ENCODE measurements at regions not wholly inside any gene's neighbourhood (a gene's known extent, or its start where the extent isn't known, plus 50 kb on each side); places are given as distances from the start of the nearest gene placed in this dataset.
"Not testable (repeated sequence)": the region's sequence is repeated elsewhere in the genome, so short reads cannot be mapped to it uniquely, and the experiment has no call there.

DNA sequence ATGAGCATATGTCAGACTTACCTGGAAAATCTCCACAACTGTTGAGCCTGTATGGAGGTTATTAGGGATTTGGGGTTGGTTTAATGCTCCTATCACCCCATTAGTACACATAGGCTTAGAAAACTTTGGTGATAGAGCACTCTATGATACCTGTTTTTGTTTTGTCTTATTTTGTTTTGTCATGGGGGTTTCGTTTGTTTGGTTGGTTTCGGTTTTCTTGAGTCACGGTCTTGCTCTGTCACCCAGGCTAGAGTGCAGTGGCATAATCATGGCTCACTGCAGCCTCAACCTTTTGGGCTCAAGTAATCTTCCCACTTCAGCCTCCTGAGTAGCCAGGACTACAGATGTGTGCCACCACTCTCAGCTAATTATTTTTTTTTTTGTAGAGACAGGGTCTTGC is 70.0 kb downstream of the MZT1 start:
- no peak for DNase-seq

DNA sequence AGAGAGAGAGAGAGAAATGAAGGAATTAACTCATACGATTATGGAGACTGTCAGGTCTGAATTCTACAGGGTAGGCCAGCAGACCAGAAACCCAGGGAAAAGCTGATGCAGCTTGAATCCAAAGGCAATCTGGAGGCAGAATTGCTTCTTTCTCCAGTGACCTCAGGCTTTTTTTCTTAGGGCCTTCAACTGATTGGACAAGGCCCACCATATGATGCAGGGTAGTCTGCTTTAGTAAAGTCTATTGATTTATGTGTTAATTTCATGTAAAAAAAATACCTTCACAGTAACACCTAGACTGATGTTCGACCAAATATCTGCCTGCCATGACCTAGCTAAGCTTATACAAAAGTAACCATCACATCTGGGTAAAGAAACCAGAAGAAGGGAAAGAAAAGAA is 71.1 kb downstream of the MZT1 start:
- DNase-seq = no peak

DNA sequence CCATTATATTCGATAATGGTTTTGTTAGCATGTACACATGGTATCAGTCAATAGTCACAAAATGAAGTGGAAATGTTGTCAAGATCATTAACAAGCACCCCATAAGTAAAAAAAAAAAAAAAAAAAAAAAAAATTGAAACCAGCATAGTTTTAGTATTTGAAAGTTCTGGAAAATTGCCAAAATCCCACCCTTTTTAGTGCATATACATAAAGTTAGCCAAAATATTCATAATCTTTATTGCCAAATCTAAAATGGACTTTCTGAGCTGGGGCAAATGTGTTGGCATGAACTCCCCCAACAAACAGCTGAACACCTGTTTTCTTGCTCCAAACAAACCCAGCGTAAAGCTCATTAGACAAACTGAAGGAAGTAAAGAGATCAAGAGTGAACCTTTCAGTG is 73.9 kb downstream of the MZT1 start:
- no peak for DNase-seq

DNA sequence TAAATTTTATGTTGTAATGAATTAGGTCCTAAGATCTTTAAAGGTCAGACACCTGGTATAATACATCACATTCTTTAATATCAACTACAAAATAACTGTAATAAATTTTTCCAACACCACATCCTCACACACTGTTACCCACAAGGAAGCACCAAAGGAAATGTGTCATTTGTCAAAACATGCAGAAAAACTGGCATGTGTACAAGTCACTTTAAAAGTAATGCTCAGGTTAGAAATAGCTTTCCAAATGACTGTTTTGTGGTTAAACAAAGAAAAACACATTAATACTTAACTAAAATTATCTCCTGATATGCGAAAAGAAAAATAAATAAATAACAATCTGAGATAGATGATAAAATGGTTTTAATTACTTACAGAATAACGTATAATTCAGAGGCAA is 74.7 kb downstream of the MZT1 start:
- DNase-seq = no peak

DNA sequence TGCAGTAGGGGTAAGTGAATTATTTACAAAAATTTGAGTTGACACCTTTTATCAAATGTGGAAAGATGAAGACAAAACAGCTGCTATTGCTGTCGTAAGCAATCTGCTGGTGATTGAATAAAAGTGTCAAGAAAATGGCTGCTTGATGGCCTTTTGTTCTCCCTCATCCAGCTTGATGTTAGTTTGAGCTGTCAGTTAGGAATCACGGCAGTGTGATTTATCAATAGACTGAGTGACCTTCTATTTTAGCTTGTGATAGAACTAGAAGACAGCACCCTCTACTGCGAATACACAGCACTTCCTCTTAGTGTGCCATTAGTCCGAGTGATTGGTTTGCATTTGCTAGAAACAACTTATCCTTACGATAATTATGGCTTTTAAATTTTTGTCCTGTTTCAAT is 76.3 kb downstream of the MZT1 start:
- peak; percentile 29 to 38 for DNase-seq

DNA sequence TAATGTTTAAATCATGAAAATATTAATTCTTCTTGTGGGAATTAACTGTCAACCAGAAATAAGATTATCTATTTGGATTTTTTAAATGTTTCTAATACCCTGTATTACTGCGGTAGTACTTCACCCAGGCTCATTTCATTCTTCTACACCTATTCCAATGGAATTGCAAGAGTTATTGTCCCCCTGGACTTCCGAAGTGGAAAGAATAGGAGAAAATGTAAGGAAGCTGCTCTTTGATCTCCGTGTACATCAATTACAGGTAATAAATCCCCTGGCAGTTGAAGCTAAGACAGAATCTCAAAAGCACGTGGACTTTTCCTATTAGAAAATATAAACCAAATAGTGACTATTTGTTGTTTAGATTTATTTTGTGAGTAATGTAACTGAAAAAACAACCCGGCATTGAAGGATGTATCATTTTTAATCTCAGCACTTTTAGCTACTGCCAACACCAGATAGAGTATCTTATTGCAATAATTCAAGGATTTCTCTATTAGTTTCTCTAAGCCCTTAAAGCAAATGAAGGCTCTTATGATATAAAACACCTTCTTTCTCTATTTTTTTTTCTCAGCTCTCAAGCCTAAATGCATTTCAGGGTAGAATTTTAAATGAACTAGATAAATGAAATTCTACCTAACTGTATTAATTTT is 77.3 kb downstream of the MZT1 start:
- DNase-seq = no peak

DNA sequence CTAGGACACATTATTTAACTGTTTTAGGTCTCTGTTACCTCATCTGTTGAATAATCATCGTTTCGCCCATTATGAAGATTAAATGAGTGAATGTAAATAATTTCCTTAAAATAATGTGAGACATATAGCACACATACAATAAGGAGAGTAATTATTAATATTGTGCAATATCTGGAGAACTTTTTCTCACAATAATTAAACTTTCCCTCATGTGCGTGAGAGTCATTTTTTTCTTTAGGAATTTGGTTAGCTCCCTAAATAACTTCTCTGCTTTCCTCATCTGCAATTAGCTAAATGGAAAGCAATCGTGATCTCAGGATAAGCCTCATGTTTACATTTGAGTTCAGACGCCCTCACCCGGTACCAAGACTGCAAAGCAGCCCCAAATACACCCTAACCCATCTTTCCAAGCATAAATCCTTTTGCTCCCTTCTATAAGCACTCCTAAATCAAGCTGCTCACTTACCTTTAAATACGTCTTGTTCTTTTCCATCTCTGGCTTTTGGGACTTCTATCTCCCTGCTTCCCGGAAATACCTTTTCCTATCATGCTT is 78.8 kb downstream of the MZT1 start:
- DNase-seq = no peak

DNA sequence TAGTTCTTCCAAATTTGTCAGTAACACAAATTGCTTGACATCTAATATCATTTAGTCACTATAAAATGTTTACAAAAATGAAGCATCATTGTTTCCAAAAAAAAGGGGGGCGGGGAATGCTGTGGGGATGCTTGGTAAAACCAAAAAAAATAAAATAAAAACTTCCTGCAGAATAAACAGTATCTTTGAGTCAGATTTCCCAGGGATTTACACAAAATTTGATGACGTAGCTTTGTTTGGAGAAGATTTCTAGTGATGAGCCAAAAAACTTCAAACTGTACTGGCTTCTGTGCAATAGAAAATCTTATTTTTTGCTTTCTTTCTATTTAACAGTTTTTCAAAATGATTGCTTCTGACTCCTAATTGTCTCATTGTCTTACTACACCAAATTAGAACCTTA is 80.0 kb downstream of the MZT1 start:
- no peak for DNase-seq

DNA sequence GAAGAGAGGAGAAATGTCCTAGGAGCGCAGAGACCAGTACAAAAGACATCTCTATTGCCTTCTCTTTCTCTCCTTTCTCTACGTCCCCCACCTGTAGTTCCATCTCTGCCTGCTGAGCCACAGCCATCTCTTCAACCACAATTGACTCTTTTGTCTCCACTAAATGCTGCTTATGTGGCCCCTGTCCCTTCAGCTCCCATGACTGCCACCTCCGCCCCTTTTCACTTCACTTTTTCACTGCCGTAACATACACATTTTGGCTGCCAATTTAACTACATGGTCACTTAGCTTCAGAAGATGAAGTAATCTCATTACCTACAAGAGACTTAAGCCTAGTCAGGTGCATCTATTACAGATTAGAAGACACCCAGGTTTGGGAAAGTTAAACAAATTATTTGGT is 81.9 kb downstream of the MZT1 start:
- DNase-seq = no peak

DNA sequence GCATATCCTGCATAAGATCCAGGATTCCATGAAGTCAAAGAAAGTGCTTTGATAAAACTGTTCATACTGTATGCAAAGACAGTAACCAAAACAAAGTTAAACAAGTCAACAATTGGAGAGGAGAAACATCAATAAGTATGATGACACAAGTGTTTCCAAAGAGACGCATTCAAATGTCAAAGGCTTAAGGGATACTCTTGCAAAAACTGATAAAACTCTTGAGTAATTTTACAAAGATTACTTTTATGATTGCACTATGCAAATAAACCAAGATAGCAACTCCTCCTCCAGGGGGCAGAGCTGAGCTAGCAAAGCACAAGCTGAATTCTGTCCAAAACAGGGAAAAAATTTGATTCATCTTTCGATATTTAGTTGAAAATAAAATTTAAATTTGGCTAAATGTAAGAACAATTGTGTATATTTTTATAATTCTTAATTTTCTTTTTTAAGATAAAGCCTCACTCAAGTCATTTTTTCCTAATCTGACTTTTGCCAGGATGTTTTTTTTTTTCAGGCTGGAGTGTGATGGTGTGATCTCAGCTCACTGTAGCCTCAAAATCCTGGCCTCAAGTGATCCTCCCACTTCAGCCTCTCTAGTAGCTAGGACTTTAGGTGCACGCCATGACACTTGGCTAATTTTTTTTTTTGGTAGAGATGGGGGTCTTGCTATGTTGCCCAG is 84.0 kb downstream of the MZT1 start:
- peak in 1 of 2 experiments; percentile 6 for DNase-seq

DNA sequence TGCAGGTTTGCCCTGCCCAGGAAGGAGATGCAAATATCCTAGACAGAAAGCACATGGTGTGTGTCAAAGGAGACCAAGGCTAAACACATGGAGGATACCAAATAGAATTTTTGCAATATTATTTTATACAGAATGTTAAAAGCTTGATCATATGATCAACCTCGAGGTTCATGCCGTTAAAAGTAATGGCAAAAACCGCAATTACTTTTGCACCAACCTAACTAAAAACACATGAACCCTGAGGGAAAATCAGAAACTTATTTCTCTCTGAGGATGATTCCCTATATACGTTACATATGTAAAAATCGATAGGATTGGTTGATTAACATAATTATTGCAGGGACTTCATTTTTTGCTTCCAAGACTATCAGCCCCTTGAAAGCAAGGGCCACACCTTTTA is 88.1 kb downstream of the MZT1 start:
- no peak for DNase-seq

DNA sequence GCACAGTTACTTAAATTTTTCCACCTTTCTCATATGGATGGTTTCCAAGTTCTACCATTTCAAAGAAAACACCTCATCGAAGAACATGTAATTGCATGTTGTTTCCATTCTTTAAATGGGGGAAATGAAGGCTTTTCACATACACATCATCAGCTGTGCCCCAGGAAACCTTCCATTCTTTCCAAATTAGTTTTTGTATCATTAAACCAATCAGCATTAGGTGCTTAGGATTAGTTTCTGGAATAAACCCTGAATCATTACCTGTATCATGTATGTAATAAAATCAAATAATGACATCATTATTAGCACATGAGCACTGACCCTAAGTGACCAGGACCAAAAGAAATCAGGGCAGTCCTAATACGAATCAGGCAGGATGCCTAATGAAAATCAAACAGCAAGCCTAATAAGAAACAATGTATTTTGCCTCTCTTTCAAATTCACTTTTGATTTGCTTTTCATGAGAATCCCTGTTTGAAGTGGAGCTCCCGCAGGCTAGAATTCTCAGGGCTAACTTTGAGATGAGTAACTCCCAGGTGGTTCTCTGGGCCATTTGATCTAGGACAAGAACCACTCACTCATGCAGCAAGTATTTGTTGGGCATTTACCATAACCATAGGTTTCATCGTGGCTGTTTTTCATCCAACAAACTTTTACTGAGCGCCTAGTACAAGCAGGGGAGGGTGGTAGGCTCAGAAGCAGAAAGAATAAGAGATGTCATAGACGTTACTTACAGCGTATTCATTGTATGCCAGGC is 89.2 kb downstream of the MZT1 start:
- DNase-seq = no peak

DNA sequence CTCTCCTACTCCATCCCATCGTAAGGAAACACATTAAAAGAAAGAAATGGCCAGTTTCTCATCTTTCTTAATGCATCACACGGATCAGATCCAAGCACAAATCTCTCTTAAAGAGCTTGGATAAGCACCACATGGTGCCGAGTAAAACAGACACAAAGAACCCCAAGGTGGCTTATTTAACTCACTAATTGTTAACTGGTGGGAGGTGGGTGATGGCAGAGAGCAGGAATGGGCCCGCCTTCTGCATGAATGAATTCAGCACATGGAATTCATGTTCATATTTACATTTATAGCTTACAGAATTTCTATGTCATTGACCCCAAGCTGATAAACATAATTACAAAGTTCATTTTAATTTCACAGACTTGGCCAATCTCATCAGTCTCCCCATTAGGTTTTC is 89.9 kb downstream of the MZT1 start:
- DNase-seq = no peak

DNA sequence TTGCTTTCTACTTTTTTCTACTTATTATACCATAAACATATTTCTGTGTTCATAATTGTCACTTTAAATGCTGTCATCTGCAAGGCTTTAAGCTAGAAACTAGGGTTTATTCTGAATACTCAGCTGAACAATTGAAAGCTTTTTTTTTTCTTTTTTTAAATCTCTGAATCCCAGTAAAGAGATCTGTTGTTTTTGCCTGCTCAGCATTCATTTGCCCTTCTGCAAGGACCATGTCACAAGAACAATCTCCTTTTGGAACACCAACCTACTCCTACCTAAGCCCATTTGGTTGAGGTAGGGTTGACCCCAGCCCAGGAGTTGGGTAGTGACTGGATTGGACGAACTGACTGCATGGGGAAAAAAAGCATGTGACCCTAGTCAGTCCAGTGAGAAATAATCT is 92.6 kb downstream of the MZT1 start:
- no peak for DNase-seq

DNA sequence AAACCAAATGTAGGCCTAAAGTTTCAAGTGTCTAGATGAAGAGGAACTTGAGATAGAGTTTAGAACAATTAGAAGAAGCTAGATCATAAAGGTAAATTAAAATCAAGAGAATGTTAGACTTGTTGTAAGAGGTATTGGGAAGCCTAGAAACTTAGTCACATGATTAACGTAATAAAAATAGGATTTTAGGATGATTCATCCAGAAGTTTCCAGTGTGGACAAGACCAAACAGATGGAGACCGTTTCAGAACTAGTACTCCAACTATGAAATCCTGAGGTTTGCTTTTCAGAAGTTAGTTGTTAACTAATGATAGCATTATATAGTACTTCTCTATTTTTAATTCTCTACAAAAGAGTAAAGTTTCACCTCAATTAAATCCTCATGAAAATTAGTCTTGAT is 104.9 kb downstream of the MZT1 start:
- DNase-seq = no peak

DNA sequence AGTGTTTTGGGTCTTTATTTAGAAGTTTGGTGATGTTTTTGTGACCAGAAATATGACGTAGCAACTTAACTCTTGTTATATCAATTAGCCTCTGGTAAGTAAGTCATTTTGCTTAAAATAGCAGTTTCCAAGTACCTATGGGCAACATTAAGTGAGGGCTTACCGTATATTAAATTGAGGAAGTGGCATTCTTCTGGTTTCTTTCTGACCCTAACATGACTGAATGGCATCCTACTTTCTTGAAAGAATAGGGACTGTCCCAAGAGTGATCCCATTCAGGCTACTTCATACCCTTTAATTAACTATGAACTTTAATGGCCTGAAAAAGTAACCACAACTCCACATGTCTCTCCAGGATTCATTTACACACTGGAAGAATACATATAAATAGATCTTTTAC is 106.6 kb downstream of the MZT1 start:
- DNase-seq = no peak

DNA sequence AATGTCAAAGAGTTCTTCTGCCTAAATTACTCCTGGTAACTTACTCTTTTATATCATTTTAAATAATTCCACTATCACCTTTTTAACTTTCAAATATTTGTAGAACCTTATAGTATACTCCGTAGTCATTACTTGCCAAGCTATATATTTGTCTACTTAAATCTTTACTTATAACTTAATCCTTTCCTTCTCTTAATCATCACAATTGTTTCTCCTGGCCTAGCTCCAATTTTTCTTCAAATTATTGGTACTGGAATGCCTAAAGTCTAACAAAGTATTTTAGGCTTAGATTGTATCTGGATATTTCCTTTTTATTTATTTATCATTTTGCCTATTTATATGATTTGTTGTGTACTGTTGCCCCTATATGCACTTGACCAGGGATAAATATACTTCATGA is 109.5 kb downstream of the MZT1 start:
- no peak for DNase-seq

DNA sequence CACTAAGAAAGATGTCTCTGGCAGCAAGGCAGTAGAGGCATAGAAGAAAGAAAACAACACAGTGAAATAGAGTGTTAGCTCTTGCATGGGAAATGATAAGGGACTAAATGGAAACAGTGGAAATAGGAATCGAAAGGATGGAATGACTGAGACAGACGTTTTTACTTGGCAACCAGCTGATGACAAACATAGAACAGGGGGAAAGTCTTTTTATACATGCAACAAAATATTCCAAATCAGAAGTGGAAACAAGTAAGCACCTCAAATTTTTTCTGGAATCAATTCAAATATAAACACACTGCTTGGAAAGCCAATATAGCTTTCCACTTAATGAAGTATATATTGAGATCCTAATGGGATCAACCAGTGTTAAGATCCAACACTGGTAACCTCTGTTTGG is 110.2 kb downstream of the MZT1 start:
- DNase-seq = no peak

DNA sequence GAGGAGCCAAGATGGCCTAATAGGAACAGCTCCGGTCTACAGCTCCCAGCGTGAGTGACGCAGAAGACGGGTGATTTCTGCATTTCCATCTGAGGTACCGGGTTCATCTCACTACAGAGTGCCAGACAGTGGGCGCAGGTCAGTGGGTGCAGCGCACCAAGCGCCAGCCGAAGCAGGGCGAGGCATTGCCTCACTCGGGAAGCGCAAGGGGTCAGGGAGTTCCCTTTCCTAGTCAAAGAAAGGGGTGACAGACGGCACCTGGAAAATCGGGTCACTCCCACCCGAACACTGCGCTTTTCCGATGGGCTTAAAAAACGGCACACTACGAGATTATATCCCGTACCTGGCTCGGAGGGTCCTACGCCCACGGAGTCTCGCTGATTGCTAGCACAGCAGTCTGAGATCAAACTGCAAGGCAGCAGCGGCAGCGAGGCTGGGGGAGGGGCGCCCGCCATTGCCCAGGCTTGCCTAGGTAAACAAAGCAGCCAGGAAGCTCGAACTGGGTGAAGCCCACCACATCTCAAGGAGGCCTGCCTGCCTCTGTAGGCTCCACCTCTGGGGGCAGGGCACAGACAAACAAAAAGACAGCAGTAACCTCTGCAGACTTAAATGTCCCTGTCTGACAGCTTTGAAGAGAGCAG is 117.1 kb downstream of the MZT1 start:
- not testable (repeated sequence) for DNase-seq

DNA sequence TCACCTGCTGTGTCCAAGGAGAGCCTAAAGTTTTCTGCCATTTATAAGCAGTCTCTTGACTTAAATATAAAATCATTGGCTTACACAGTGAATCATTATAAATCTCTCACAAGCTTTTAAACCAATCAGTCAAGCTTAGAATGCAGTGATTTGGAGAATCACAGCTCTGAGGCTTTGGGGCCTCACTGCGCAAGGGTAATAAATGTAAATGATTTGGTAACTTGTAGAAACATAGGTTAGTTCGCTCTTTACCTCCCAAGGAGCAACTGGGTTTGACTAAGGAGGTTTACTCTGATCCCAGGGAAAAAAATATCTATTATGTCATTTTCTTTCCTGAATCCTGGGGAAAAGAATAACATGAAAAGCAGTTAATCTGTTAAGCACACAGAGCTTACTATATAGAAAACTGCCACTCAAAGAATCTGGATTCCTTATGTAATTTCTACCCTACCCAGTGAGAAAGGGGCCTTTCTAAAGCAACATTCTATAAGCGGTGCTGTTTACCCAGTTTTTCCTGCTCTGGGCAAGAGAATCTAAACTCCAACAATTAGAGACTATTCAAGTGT is 128.2 kb downstream of the MZT1 start:
- no peak for DNase-seq

DNA sequence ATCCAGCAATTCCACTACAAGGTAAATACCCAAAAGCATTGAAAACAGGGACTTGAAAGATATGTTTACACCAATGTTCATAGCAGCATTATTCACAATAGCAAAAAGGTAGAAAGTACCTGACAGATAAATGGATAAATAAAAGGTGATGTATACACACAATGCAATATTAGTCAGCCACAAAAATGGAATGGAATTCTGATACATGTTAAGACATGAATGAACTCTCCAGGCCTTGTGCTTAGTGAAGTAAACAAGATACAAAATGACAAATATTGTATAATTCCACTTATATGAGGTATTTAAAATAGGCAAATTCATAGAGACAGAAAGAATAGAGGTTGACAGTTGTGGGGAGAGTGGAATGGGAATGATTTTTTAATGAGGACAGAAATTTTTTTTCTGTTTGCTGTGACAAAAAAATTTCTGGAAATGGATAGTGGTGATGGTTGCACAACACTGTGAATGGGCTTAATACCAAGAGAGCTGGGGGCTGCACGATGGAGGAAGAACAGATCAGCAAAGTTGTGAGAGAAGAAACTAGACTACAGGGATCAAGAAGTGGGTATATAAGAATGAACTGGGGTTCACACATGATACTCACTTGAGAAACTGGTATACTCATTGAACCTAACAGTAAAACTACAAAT is 137.2 kb downstream of the MZT1 start:
- DNase-seq = no peak

DNA sequence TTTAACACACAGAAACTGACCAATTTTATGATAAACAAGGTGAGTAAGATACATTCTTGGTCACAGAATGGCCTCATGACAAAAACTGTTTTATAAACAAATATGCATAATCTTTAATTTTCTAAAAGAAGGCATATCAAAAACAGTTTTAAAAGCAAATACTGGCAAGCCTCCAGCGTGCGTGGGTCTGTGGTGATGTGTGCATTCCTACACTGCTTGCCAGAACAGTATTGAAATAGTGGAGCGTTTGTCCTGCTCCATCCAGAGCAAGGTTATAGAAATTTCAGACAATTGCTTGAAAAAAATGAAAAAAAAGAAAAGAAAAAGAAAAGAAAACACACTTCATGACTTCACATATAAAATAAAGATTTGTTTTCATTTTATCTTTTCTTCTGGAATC is 140.9 kb downstream of the MZT1 start:
- no peak for DNase-seq

DNA sequence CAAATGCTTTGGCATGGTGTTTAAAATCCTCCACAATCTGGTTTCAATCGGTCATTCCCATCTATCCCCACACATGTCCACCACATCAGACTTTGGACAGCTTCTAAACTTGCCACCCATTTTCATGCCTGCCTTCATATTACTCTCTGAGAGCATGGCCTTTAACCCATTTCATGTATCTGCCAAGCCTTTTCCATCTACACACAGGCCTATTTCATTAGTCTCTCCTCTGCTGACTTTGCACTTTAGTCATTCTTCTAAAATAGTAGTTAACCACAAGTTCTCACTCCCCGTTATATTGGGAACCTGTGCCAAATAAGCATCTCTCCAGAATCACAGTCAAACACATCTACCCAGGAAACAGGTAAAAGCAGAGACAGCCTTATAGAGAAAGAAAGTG is 142.2 kb downstream of the MZT1 start:
- no peak for DNase-seq
